IPS-11a (cell line): ENCODE measurements at regions not wholly inside any gene's neighbourhood (a gene's known extent, or its start where the extent isn't known, plus 50 kb on each side); places are given as distances from the start of the nearest gene placed in this dataset.
"Not testable (repeated sequence)": the region's sequence is repeated elsewhere in the genome, so short reads cannot be mapped to it uniquely, and the experiment has no call there.

Experiments
- H3K4me3 ChIP-seq: one replicate; pipeline ENCODE4 v1.5.1; 2013; ENCODE audit warnings: low read depth, low read length, control low read depth

- H3K4me3 ChIP-seq, result no peak overlapping the region
Observed at GRCh38 chr20:60160451-60161145, 202.4 kb downstream of the CDH26 start.

- H3K4me3 ChIP-seq, result no peak overlapping the region
Observed at GRCh38 chr20:60167812-60168211, 209.6 kb downstream of the CDH26 start.

- no peak overlapping the region for H3K4me3 ChIP-seq
Observed at GRCh38 chr20:60168963-60169362, 210.7 kb downstream of the CDH26 start.

- H3K4me3 ChIP-seq, result no peak overlapping the region
Observed at GRCh38 chr20:60170116-60170515, 211.9 kb downstream of the CDH26 start.

- H3K4me3 ChIP-seq, result no peak overlapping the region
Observed at GRCh38 chr20:60171313-60171712, 213.1 kb downstream of the CDH26 start.

GRCh38 chr20:60171738-60172137 lies 213.5 kb downstream of the CDH26 start:
- no peak overlapping the region for H3K4me3 ChIP-seq

GRCh38 chr20:60172346-60172984 lies 214.2 kb downstream of the CDH26 start:
- H3K4me3 ChIP-seq, result no peak overlapping the region

- no peak overlapping the region for H3K4me3 ChIP-seq
Observed at GRCh38 chr20:60177080-60177479, 218.9 kb downstream of the CDH26 start.

GRCh38 chr20:60180986-60181385 lies 222.8 kb downstream of the CDH26 start:
- no peak overlapping the region for H3K4me3 ChIP-seq

- H3K4me3 ChIP-seq, result no peak overlapping the region
Observed at GRCh38 chr20:60186412-60186811, 228.2 kb downstream of the CDH26 start.

- H3K4me3 ChIP-seq, result no peak overlapping the region
Observed at GRCh38 chr20:60187683-60188082, 229.5 kb downstream of the CDH26 start.

GRCh38 chr20:60191014-60191413 lies 232.8 kb downstream of the CDH26 start:
- no peak overlapping the region for H3K4me3 ChIP-seq

- H3K4me3 ChIP-seq, result no peak overlapping the region
Observed at GRCh38 chr20:60192326-60192725, 234.1 kb downstream of the CDH26 start.

GRCh38 chr20:60199132-60199531 lies 240.9 kb downstream of the CDH26 start:
- not testable (repeated sequence) for H3K4me3 ChIP-seq

- H3K4me3 ChIP-seq, result no peak overlapping the region
Observed at GRCh38 chr20:60199866-60200265, 241.6 kb downstream of the CDH26 start.

- H3K4me3 ChIP-seq, result no peak overlapping the region
Observed at GRCh38 chr20:60200305-60200918, 242.2 kb downstream of the CDH26 start.

- H3K4me3 ChIP-seq, result no peak overlapping the region
Observed at GRCh38 chr20:60201198-60201835, 243.1 kb downstream of the CDH26 start.

- no peak overlapping the region for H3K4me3 ChIP-seq
Observed at GRCh38 chr20:60202046-60202445, 243.8 kb downstream of the CDH26 start.

- no peak overlapping the region for H3K4me3 ChIP-seq
Observed at GRCh38 chr20:60203451-60203850, 245.2 kb downstream of the CDH26 start.

- no peak overlapping the region for H3K4me3 ChIP-seq
Observed at GRCh38 chr20:60204601-60205000, 246.4 kb downstream of the CDH26 start.

- no peak overlapping the region for H3K4me3 ChIP-seq
Observed at GRCh38 chr20:60206259-60206658, 248.0 kb downstream of the CDH26 start.

- no peak overlapping the region for H3K4me3 ChIP-seq
Observed at GRCh38 chr20:60209048-60209447, 250.8 kb downstream of the CDH26 start.
